ENCODE measurements at regions not wholly inside any gene's neighbourhood (a gene's known extent, or its start where the extent isn't known, plus 50 kb on each side); places are given as distances from the start of the nearest gene placed in this dataset.

DNA sequence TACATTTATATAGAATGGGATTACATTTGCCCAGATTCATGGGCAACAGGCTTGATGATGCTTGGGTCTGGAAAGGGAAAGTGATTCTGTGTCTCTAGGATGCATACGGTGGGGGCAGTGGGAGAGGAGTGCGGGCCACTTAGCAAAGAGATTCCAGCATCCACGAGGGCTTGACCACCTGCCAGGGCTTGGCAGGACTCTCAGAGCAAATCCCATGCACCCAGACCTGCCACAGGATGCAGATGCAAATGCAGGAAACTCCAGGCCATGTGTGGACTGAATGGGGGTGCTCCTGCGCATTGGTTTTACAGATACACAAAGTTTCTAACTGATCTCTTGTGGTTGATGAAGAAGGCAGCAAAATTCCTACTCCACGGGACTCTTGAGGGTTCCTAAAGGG, 334.7 kb downstream of the CYRIA start:
- Histone ChIP-seq H3K9me3 (ENCODE audit: control insufficient read depth in 4 of 4, low read length in 3 of 4) (no peaks in the 10 kb centered on the region), H3K36me3 (ENCODE audit: control insufficient read depth in 4 of 4, insufficient read depth in 3 of 4, low read depth in 1 of 4, low read length in 3 of 4) (no peaks in the 10 kb centered on the region), H3K4me1 (ENCODE audit: control insufficient read depth in 4 of 4, insufficient read depth in 4 of 4, low read length in 3 of 4) (no peaks in the 10 kb centered on the region), H3K4me3 (ENCODE audit: low read depth in 1 of 3, low read length in 3 of 3) (no peak overlapping the region), H3K27ac (ENCODE audit: low read depth in 1 of 2, low read length in 2 of 2) (no peak overlapping the region), H3K27me3 (ENCODE audit: control insufficient read depth in 4 of 4, insufficient read depth in 4 of 4, low read length in 3 of 4) (peaks cover 0 to 3% (median 0%) of the 10 kb centered on the region in 4 donors), H3K9ac (ENCODE audit: low read depth in 1 of 2, low read length in 2 of 2) (no peak overlapping the region)
- TF ChIP-seq HNF4G (IDR thresholded peaks at IDR 0.05) (no peak), JUND (IDR thresholded peaks at IDR 0.05) (no peak), SP1 (IDR thresholded peaks at IDR 0.05) (no peak), FOXA1 (IDR thresholded peaks at IDR 0.05) (no peak), EGR1 (IDR thresholded peaks at IDR 0.05; ENCODE audit: low read depth in 2 of 2) (no peak), TAF1 (conservative IDR thresholded peaks at IDR 0.05) (no peak), RXRA (IDR thresholded peaks at IDR 0.05) (no peak), NR2F2 (IDR thresholded peaks at IDR 0.05) (no peak), RAD21 (IDR thresholded peaks at IDR 0.05) (no peak), FOXA2 (IDR thresholded peaks at IDR 0.05) (no peak), YY1 (IDR thresholded peaks at IDR 0.05) (no peak), GABPA (IDR thresholded peaks at IDR 0.05 in 1 of 2, conservative IDR thresholded peaks at IDR 0.05 in 1 of 2) (no peak), HNF4A (conservative IDR thresholded peaks at IDR 0.05) (no peak)
- TF ChIP-seq, protein P1, sequence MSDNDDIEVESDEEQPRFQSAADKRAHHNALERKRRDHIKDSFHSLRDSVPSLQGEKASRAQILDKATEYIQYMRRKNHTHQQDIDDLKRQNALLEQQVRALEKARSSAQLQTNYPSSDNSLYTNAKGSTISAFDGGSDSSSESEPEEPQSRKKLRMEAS (IDR thresholded peaks at IDR 0.05), result no peak
- TF ChIP-seq, protein P2, sequence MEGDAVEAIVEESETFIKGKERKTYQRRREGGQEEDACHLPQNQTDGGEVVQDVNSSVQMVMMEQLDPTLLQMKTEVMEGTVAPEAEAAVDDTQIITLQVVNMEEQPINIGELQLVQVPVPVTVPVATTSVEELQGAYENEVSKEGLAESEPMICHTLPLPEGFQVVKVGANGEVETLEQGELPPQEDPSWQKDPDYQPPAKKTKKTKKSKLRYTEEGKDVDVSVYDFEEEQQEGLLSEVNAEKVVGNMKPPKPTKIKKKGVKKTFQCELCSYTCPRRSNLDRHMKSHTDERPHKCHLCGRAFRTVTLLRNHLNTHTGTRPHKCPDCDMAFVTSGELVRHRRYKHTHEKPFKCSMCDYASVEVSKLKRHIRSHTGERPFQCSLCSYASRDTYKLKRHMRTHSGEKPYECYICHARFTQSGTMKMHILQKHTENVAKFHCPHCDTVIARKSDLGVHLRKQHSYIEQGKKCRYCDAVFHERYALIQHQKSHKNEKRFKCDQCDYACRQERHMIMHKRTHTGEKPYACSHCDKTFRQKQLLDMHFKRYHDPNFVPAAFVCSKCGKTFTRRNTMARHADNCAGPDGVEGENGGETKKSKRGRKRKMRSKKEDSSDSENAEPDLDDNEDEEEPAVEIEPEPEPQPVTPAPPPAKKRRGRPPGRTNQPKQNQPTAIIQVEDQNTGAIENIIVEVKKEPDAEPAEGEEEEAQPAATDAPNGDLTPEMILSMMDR (IDR thresholded peaks at IDR 0.05; ENCODE audit: low read depth, low read length, missing input control), result no peak
- TF ChIP-seq, protein P3, sequence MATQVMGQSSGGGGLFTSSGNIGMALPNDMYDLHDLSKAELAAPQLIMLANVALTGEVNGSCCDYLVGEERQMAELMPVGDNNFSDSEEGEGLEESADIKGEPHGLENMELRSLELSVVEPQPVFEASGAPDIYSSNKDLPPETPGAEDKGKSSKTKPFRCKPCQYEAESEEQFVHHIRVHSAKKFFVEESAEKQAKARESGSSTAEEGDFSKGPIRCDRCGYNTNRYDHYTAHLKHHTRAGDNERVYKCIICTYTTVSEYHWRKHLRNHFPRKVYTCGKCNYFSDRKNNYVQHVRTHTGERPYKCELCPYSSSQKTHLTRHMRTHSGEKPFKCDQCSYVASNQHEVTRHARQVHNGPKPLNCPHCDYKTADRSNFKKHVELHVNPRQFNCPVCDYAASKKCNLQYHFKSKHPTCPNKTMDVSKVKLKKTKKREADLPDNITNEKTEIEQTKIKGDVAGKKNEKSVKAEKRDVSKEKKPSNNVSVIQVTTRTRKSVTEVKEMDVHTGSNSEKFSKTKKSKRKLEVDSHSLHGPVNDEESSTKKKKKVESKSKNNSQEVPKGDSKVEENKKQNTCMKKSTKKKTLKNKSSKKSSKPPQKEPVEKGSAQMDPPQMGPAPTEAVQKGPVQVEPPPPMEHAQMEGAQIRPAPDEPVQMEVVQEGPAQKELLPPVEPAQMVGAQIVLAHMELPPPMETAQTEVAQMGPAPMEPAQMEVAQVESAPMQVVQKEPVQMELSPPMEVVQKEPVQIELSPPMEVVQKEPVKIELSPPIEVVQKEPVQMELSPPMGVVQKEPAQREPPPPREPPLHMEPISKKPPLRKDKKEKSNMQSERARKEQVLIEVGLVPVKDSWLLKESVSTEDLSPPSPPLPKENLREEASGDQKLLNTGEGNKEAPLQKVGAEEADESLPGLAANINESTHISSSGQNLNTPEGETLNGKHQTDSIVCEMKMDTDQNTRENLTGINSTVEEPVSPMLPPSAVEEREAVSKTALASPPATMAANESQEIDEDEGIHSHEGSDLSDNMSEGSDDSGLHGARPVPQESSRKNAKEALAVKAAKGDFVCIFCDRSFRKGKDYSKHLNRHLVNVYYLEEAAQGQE (IDR thresholded peaks at IDR 0.05), result no peak
- TF ChIP-seq, protein P4, sequence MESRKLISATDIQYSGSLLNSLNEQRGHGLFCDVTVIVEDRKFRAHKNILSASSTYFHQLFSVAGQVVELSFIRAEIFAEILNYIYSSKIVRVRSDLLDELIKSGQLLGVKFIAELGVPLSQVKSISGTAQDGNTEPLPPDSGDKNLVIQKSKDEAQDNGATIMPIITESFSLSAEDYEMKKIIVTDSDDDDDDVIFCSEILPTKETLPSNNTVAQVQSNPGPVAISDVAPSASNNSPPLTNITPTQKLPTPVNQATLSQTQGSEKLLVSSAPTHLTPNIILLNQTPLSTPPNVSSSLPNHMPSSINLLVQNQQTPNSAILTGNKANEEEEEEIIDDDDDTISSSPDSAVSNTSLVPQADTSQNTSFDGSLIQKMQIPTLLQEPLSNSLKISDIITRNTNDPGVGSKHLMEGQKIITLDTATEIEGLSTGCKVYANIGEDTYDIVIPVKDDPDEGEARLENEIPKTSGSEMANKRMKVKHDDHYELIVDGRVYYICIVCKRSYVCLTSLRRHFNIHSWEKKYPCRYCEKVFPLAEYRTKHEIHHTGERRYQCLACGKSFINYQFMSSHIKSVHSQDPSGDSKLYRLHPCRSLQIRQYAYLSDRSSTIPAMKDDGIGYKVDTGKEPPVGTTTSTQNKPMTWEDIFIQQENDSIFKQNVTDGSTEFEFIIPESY (IDR thresholded peaks at IDR 0.05), result no peak
- TF ChIP-seq, protein P5, sequence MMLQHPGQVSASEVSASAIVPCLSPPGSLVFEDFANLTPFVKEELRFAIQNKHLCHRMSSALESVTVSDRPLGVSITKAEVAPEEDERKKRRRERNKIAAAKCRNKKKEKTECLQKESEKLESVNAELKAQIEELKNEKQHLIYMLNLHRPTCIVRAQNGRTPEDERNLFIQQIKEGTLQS (IDR thresholded peaks at IDR 0.05), result no peak
- no peak for DNase-seq (ENCODE audit: low spot score)
- 68% methylated on average over 5 of the region's 5 CpGs for WGBS
